Lower leg skin (tissue), 4 donors: ENCODE measurements at regions not wholly inside any gene's neighbourhood (a gene's known extent, or its start where the extent isn't known, plus 50 kb on each side); places are given as distances from the start of the nearest gene placed in this dataset.
"Not testable (repeated sequence)": the region's sequence is repeated elsewhere in the genome, so short reads cannot be mapped to it uniquely, and the experiment has no call there.

Experiments used
- DNase-seq, 2 donors: peaks; one replicate each; pipeline ENCODE4 v3.0.0-alpha.2; 2019; ENCODE audit warnings: low spot score in 2 of 2
- H3K4me3 ChIP-seq: fragments of 200-600 bp; sonication (generic); 2 replicates; pipeline ENCODE4 v1.5.1; 2017; ENCODE audit warnings: mild to moderate bottlenecking, low read depth; ENCODE audit not compliant: poor library complexity, severe bottlenecking
- CTCF ChIP-seq, 3 donors: fragments of 450-650 bp; IDR thresholded peaks; one replicate each; pipeline ENCODE4 v1.5.1; 2016; ENCODE audit warnings: antibody characterized with exemption in 3 of 3, mild to moderate bottlenecking in 3 of 3, moderate library complexity in 2 of 3
- POLR2A ChIP-seq, 2 donors: fragments of 450-650 bp; IDR thresholded peaks; one replicate each; pipeline ENCODE4 v1.6.1; 2016 to 2017; ENCODE audit warnings: antibody characterized with exemption in 2 of 2, mild to moderate bottlenecking in 1 of 2, moderate library complexity in 1 of 2
- WGBS, 2 donors: methylation state at CpG; one replicate each; pipeline ENCODE4 v1.1.5; 2018; 5-methylcytosine and 5-hydroxymethylcytosine counted together
- intact Hi-C: fragments of 100-400 bp; cut with DNase I; formaldehyde crosslinking; loops from one replicate; pipeline ENCODE4 v1.15.0; 2023; ENCODE audit warnings: low total_unique reads

DNA sequence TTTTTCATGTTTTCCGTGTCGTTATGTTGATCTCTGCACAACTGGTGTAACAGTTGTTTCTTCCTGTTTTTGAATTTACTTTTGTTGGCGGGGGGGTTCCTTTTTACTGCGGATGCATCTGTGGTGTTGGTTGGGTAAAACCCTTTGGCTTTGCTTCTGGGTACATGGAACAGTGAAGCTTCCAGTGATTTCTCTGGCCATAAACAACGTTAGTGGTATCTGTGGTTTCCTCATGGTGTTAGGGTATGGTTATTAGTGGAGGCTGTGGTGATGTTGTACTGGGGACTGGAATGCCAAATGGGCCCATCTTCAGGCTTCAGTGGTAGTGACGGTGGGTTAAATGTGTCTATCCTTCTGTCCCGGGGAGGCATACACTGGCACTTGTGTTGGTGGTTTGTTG lies 285.4 kb upstream of the ZNF804A start:
- intact Hi-C loops = no loop called here
- H3K4me3 ChIP-seq = no peak overlapping the region
- WGBS, 2 donors = 80 to 81% methylated on average over 7 of the region's 7 CpGs
- DNase-seq = no peak
- TF ChIP-seq CTCF (IDR thresholded peaks at IDR 0.05) = no peak

GRCh38 chr2:184314829-184315228 lies 283.5 kb upstream of the ZNF804A start:
- no peak for TF ChIP-seq POLR2A (IDR thresholded peaks at IDR 0.05)
- no peak for TF ChIP-seq CTCF (IDR thresholded peaks at IDR 0.05)
- H3K4me3 ChIP-seq = no peak overlapping the region
- no peak for DNase-seq
- WGBS, 2 donors = 74 to 91% methylated on average over 2 of the region's 2 CpGs
- intact Hi-C loops = no loop called here

GRCh38 chr2:184316921-184317320 lies 281.4 kb upstream of the ZNF804A start:
- TF ChIP-seq CTCF (IDR thresholded peaks at IDR 0.05) = no peak
- TF ChIP-seq POLR2A (IDR thresholded peaks at IDR 0.05) = no peak
- no peak for DNase-seq
- H3K4me3 ChIP-seq = no peak overlapping the region
- intact Hi-C loops = no loop called here
- WGBS, 2 donors = 62 to 66% methylated on average over 2 of the region's 2 CpGs

DNA sequence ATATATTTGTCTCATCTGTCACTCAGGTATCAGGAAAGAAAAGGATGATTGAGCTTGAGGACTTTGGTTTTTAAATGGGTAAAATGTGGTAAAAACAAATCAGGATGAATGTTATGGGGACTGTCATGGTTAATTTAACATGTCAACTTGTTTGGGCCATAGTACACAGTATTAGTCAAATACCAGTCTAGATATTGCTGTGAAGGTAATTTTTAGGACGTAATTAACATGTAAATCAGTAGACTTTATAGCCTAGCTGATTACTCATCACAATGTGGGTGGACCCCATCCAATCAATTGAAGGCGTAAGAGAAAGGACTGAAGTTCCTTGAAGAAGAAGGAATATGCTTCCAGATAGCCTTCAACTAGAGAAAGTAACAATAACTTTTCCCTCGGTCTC lies 275.7 kb upstream of the ZNF804A start:
- 66 to 77% methylated on average over 3 of the region's 3 CpGs for WGBS, 2 donors
- intact Hi-C loops = no loop called here
- no peak for DNase-seq

DNA sequence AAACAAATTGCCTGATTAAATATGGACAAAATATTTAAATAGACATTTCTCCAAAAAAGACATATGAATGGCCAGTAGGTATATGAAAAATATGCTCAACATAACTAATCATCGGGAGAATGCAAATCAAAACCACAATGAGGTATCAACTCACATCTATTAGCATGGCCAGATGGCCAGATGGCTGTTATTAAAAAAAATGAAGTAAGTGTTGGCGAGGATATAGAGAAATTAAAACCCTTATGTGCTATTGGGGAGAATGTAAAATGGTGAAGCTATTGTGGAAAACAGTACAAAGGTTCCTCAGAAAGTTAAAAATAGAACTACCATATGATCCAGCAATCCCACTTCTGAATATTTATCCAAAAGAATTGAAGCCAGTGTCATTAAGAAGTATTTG lies 272.3 kb upstream of the ZNF804A start:
- no peak overlapping the region for H3K4me3 ChIP-seq
- DNase-seq = no peak
- WGBS, 2 donors = 49 to 71% methylated on average over 2 of the region's 2 CpGs
- intact Hi-C loops = loop anchor here (5.0 kb wide), 1 partner anchor 311 kb away; no protein-coding TSS in a partner anchor
- no peak for TF ChIP-seq POLR2A (IDR thresholded peaks at IDR 0.05)
- no peak for TF ChIP-seq CTCF (IDR thresholded peaks at IDR 0.05)

More for the DNA sequence above, 275.7 kb upstream of the ZNF804A start:
- H3K4me3 ChIP-seq = no peak overlapping the region
- TF ChIP-seq CTCF (IDR thresholded peaks at IDR 0.05) = no peak
- TF ChIP-seq POLR2A (IDR thresholded peaks at IDR 0.05) = no peak

DNA sequence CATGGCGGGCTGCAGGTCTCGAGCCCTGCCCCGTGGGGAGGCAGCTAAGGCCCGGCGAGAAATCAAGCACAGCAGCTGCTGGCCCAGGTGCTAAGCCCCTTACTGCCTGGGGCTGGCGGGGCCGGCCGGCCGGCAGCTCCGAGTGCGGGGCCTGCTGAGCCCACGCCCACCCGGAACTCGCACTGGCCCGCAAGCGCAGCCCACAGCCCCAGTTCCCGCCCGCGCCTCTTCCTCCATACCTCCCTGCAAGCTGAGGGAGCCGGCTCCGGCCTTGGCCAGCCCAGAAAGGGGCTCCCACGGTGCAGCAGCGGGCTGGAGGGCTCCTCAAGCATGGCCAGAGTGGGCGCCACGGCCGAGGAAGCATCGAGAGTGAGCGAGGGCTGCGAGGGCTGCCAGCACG lies 270.5 kb upstream of the ZNF804A start:
- H3K4me3 ChIP-seq, DNase-seq: not testable (repeated sequence)
- WGBS, 2 donors = 84 to 90% methylated on average over 16 to 24 of the region's 30 CpGs
- intact Hi-C loops = loop anchor here (5.0 kb wide), 1 partner anchor 309 kb away; no protein-coding TSS in a partner anchor

- DNase-seq, H3K4me3 ChIP-seq, intact Hi-C loops: not testable (repeated sequence)
- 98% methylated on average over 18 of the region's 18 CpGs for WGBS, 2 donors
Observed at GRCh38 chr2:184330561-184330960, 267.8 kb upstream of the ZNF804A start.
